ENCODE measurements at regions not wholly inside any gene's neighbourhood (a gene's known extent, or its start where the extent isn't known, plus 50 kb on each side); places are given as distances from the start of the nearest gene placed in this dataset.

GRCh38 chr2:163436963-163437362 lies 298.8 kb downstream of the FIGN start:
- H4K20me1 ChIP-seq (ENCODE audit: insufficient read depth, low read length, poor library complexity, severe bottlenecking): no peaks in the 10 kb centered on the region
- H3F3A ChIP-seq (ENCODE audit: low read depth): no peaks in the 10 kb centered on the region
- no peaks in the 10 kb centered on the region for H3K36me3 ChIP-seq (ENCODE audit: insufficient read depth, low read length)
- H3K9me3 ChIP-seq (ENCODE audit: insufficient read depth, low read depth, low read length): no peaks in the 10 kb centered on the region
- TF ChIP-seq EZH2phosphoT487 (IDR thresholded peaks at IDR 0.05; ENCODE audit: borderline replicate concordance) (no peak), CTCF (conservative IDR thresholded peaks at IDR 0.05; ENCODE audit: low read length) (no peak)
- no peaks in the 10 kb centered on the region for H3K4me1 ChIP-seq (ENCODE audit: insufficient read depth, low read length, poor library complexity, severe bottlenecking)
- H3K9me2 ChIP-seq (replicated peaks; ENCODE audit: low read depth, low read length): 0 out of 2 replicates have a peak, but pooled peaks cover 5% of the 10 kb centered on the region
- H3K79me2 ChIP-seq (ENCODE audit: insufficient read depth, low read length): no peaks in the 10 kb centered on the region
- H3K4me3 ChIP-seq (ENCODE audit: low read length, poor library complexity, severe bottlenecking): no peak overlapping the region
- no peak overlapping the region for H2AFZ ChIP-seq (ENCODE audit: low read length)
- H3K4me2 ChIP-seq (ENCODE audit: low read depth, low read length, poor library complexity, severe bottlenecking): no peak overlapping the region
- no peaks in the 10 kb centered on the region for H3K27me3 ChIP-seq (ENCODE audit: insufficient read depth, low read length, poor library complexity, severe bottlenecking)
- no peak overlapping the region for H3K9ac ChIP-seq (ENCODE audit: low read depth, low read length, poor library complexity, severe bottlenecking)

- Histone ChIP-seq H3K9ac (ENCODE audit: low read depth, low read length, poor library complexity, severe bottlenecking) (no peak overlapping the region), H3K36me3 (ENCODE audit: insufficient read depth, low read length) (no peaks in the 10 kb centered on the region), H3K27me3 (ENCODE audit: insufficient read depth, low read length, poor library complexity, severe bottlenecking) (no peaks in the 10 kb centered on the region), H3K4me2 (ENCODE audit: low read depth, low read length, poor library complexity, severe bottlenecking) (no peak overlapping the region), H3F3A (ENCODE audit: low read depth) (no peaks in the 10 kb centered on the region), H2AFZ (ENCODE audit: low read length) (no peak overlapping the region), H3K4me1 (ENCODE audit: insufficient read depth, low read length, poor library complexity, severe bottlenecking) (no peaks in the 10 kb centered on the region), H3K9me3 (ENCODE audit: insufficient read depth, low read depth, low read length) (no peaks in the 10 kb centered on the region), H3K79me2 (ENCODE audit: insufficient read depth, low read length) (no peaks in the 10 kb centered on the region), H4K20me1 (ENCODE audit: insufficient read depth, low read length, poor library complexity, severe bottlenecking) (no peaks in the 10 kb centered on the region), H3K9me2 (replicated peaks; ENCODE audit: low read depth, low read length) (0 out of 2 replicates have a peak, but pooled peaks cover 3% of the 10 kb centered on the region), H3K4me3 (ENCODE audit: low read length, poor library complexity, severe bottlenecking) (no peak overlapping the region)
- TF ChIP-seq EZH2phosphoT487 (IDR thresholded peaks at IDR 0.05; ENCODE audit: borderline replicate concordance) (no peak), CTCF (conservative IDR thresholded peaks at IDR 0.05; ENCODE audit: low read length) (no peak)
Measured at GRCh38 chr2:163428187-163428586, 307.6 kb downstream of the FIGN start.

- Histone ChIP-seq H3K4me1 (ENCODE audit: insufficient read depth, low read length, poor library complexity, severe bottlenecking) (no peaks in the 10 kb centered on the region), H3K9ac (ENCODE audit: low read depth, low read length, poor library complexity, severe bottlenecking) (no peak overlapping the region), H3K9me3 (ENCODE audit: insufficient read depth, low read depth, low read length) (no peaks in the 10 kb centered on the region), H3K27me3 (ENCODE audit: insufficient read depth, low read length, poor library complexity, severe bottlenecking) (no peaks in the 10 kb centered on the region), H2AFZ (ENCODE audit: low read length) (no peak overlapping the region), H3F3A (ENCODE audit: low read depth) (no peaks in the 10 kb centered on the region), H3K9me2 (replicated peaks; ENCODE audit: low read depth, low read length) (no peaks in the 10 kb centered on the region), H3K36me3 (ENCODE audit: insufficient read depth, low read length) (no peaks in the 10 kb centered on the region), H3K79me2 (ENCODE audit: insufficient read depth, low read length) (no peaks in the 10 kb centered on the region), H4K20me1 (ENCODE audit: insufficient read depth, low read length, poor library complexity, severe bottlenecking) (no peaks in the 10 kb centered on the region), H3K4me2 (ENCODE audit: low read depth, low read length, poor library complexity, severe bottlenecking) (no peak overlapping the region), H3K4me3 (ENCODE audit: low read length, poor library complexity, severe bottlenecking) (no peak overlapping the region)
- TF ChIP-seq EZH2phosphoT487 (IDR thresholded peaks at IDR 0.05; ENCODE audit: borderline replicate concordance) (no peak), CTCF (conservative IDR thresholded peaks at IDR 0.05; ENCODE audit: low read length) (no peak)
Measured at GRCh38 chr2:163420604-163421003, 315.2 kb downstream of the FIGN start.
